H1 (cell line): ENCODE measurements at regions not wholly inside any gene's neighbourhood (a gene's known extent, or its start where the extent isn't known, plus 50 kb on each side); places are given as distances from the start of the nearest gene placed in this dataset.

Source experiments
- CTCF ChIA-PET: fragments of 300-600 bp; sonication (Branson Sonifier 250); formaldehyde crosslinking; loops from one replicate; lab custom pipeline; 2021; ENCODE audit not compliant: partially characterized antibody; lab: Charles Lee
- POLR2A ChIA-PET: fragments of 300-600 bp; sonication (Branson Sonifier 250); formaldehyde crosslinking; loops from one replicate; lab custom pipeline; 2021; ENCODE audit warnings: inconsistent platforms; ENCODE audit not compliant: partially characterized antibody; lab: Charles Lee
- DNase-seq, 2 experiments: peaks; one replicate each; pipeline versions ENCODE4 v3.0.0 to v3.0.0-alpha.2; 2010 to 2022; ENCODE audit warnings: low spot score in 2 of 2, low read depth in 1 of 2, mixed read lengths in 1 of 2
- FAIRE-seq: peaks from 2 replicates; lab custom pipeline; 2011; peaks lifted over from hg19 to GRCh38; lab: Jason Lieb, UNC
- H2AFZ ChIP-seq: 2 replicates; pipeline ENCODE4 v1.8.1; 2012; ENCODE audit warnings: low read length, inconsistent platforms
- H2AK5ac ChIP-seq: 2 replicates; pipeline ENCODE4 v1.6.1; 2013; ENCODE audit warnings: low read depth, low read length
- H2BK120ac ChIP-seq: replicated peaks from 2 replicates; pipeline ENCODE3; 2013; ENCODE audit warnings: low read depth, low read length, inconsistent platforms
- H2BK12ac ChIP-seq: 2 replicates; pipeline ENCODE4 v1.6.1; 2013; ENCODE audit warnings: low read depth, low read length
- H2BK15ac ChIP-seq: 2 replicates; pipeline ENCODE4 v1.6.1; 2013; ENCODE audit warnings: low read length
- H2BK20ac ChIP-seq: 2 replicates; pipeline ENCODE4 v1.6.1; 2013; ENCODE audit warnings: low read length
- H2BK5ac ChIP-seq: 2 replicates; pipeline ENCODE4 v1.6.1; 2013; ENCODE audit warnings: low read depth, low read length
- H3K14ac ChIP-seq: 2 replicates; pipeline ENCODE4 v1.6.1; 2013; ENCODE audit warnings: inconsistent platforms; ENCODE audit not compliant: insufficient read length
- H3K18ac ChIP-seq: 2 replicates; pipeline ENCODE4 v1.6.1; 2013; ENCODE audit warnings: low read length; ENCODE audit errors: extremely low read depth
- H3K23ac ChIP-seq: 2 replicates; pipeline ENCODE4 v1.6.1; 2013; ENCODE audit warnings: inconsistent platforms; ENCODE audit not compliant: insufficient read length
- H3K23me2 ChIP-seq: 2 replicates; pipeline ENCODE4 v1.6.1; 2013; ENCODE audit warnings: low read depth, low read length
- H3K27ac ChIP-seq: 2 replicates; pipeline ENCODE4 v1.6.1; 2011; ENCODE audit warnings: low read depth, low read length, inconsistent platforms
- H3K27me3 ChIP-seq, 4 experiments: replicated peaks in 1 of 4; 1 replicate in 1 of 4; 2 replicates in 3 of 4; pipeline versions ENCODE4 v1.6.1 to v1.8.1; 2011 to 2013; ENCODE audit warnings: low read length in 3 of 4, mild to moderate bottlenecking in 3 of 4, inconsistent platforms in 2 of 4, mixed read lengths in 2 of 4, moderate library complexity in 1 of 4; ENCODE audit not compliant: control insufficient read depth in 3 of 4, insufficient read depth in 3 of 4; ENCODE audit errors: extremely low read depth in 1 of 4
- H3K36me3 ChIP-seq, 4 experiments: 2 replicates each; pipeline versions ENCODE4 v1.6.1 to v1.8.1; 2011 to 2013; ENCODE audit warnings: mild to moderate bottlenecking in 4 of 4, low read length in 3 of 4, moderate library complexity in 2 of 4, control low read depth in 1 of 4, inconsistent platforms in 1 of 4; ENCODE audit not compliant: insufficient read depth in 4 of 4, control insufficient read depth in 2 of 4
- H3K4ac ChIP-seq: replicated peaks from 2 replicates; pipeline ENCODE3; 2013; ENCODE audit warnings: low read length, low read depth, mixed read lengths, inconsistent platforms; ENCODE audit not compliant: insufficient read length
- H3K4me1 ChIP-seq, 4 experiments: replicated peaks in 1 of 4; 1 replicate in 1 of 4; 2 replicates in 3 of 4; pipeline versions ENCODE4 v1.6.1 to v1.8.1; 2011 to 2013; ENCODE audit warnings: low read length in 3 of 4, inconsistent platforms in 2 of 4, mixed read lengths in 1 of 4; ENCODE audit not compliant: insufficient read depth in 4 of 4, control insufficient read depth in 3 of 4
- H3K4me2 ChIP-seq, 2 experiments: 2 replicates each; pipeline versions ENCODE4 v1.6.1 to v1.8.1; 2011 to 2013; ENCODE audit warnings: low read depth in 2 of 2, low read length in 2 of 2, control low read depth in 1 of 2, inconsistent platforms in 1 of 2, mild to moderate bottlenecking in 1 of 2; ENCODE audit not compliant: insufficient read depth in 1 of 2
- H3K4me3 ChIP-seq, 4 experiments: fragments of 200-600, 300-600 bp in 1 of 4; sonication (generic), shearing (Covaris generic), sonication (Bioruptor Twin) in 1 of 4; 2 replicates each; pipeline versions ENCODE4 v1.5.1 to v1.8.1; 2011 to 2016; ENCODE audit warnings: low read length in 4 of 4, low read depth in 3 of 4, control low read depth in 2 of 4, inconsistent platforms in 2 of 4, mild to moderate bottlenecking in 2 of 4, mixed read lengths in 1 of 4, moderate library complexity in 1 of 4; ENCODE audit not compliant: insufficient read depth in 2 of 4; ENCODE audit errors: extremely low read depth in 1 of 4
- H3K56ac ChIP-seq: replicated peaks from 2 replicates; pipeline ENCODE3; 2013; ENCODE audit warnings: low read depth, mild to moderate bottlenecking, mixed read lengths, low read length, inconsistent platforms; ENCODE audit not compliant: insufficient read length
- H3K79me1 ChIP-seq: 2 replicates; pipeline ENCODE4 v1.6.1; 2013; ENCODE audit warnings: low read depth, low read length, control low read depth
- H3K79me2 ChIP-seq, 2 experiments: 2 replicates each; pipeline versions ENCODE4 v1.6.1 to v1.8.1; 2012 to 2013; ENCODE audit warnings: low read length in 2 of 2, mild to moderate bottlenecking in 2 of 2, inconsistent platforms in 1 of 2; ENCODE audit not compliant: insufficient read depth in 2 of 2, control insufficient read depth in 1 of 2
- H3K9ac ChIP-seq, 4 experiments: replicated peaks in 1 of 4; 1 replicate in 1 of 4; 2 replicates in 3 of 4; pipeline versions ENCODE4 v1.6.1 to v1.8.1; 2011 to 2013; ENCODE audit warnings: low read depth in 3 of 4, low read length in 3 of 4, control low read depth in 2 of 4, mild to moderate bottlenecking in 2 of 4, moderate library complexity in 2 of 4, inconsistent platforms in 1 of 4; ENCODE audit errors: extremely low read depth in 1 of 4
- H3K9me3 ChIP-seq, 2 experiments: 2 replicates each; pipeline versions ENCODE4 v1.6.1 to v1.8.1; 2012 to 2013; ENCODE audit warnings: mild to moderate bottlenecking in 2 of 2, moderate library complexity in 2 of 2, control low read depth in 1 of 2, inconsistent platforms in 1 of 2, low read depth in 1 of 2, low read length in 1 of 2, mixed read lengths in 1 of 2; ENCODE audit not compliant: insufficient read depth in 2 of 2
- H4K20me1 ChIP-seq, 2 experiments: replicated peaks in 1 of 2; 2 replicates each; pipeline versions ENCODE3 to v1.8.1; 2011 to 2013; ENCODE audit warnings: inconsistent platforms in 2 of 2, low read length in 2 of 2, mild to moderate bottlenecking in 1 of 2; ENCODE audit not compliant: insufficient read depth in 2 of 2, control insufficient read depth in 1 of 2
- H4K5ac ChIP-seq: 2 replicates; pipeline ENCODE4 v1.6.1; 2013; ENCODE audit warnings: low read length, low read depth, mixed read lengths, inconsistent platforms; ENCODE audit not compliant: insufficient read length
- H4K8ac ChIP-seq: 2 replicates; pipeline ENCODE4 v1.8.0; 2013; ENCODE audit warnings: mild to moderate bottlenecking, moderate library complexity, low read length, inconsistent platforms; ENCODE audit not compliant: insufficient read depth; ENCODE audit errors: extremely low read depth
- H4K91ac ChIP-seq: replicated peaks from 2 replicates; pipeline ENCODE3; 2013; ENCODE audit warnings: low read length, mixed read lengths, inconsistent platforms; ENCODE audit not compliant: insufficient read length
- ZNF274 ChIP-seq: IDR thresholded peaks from 2 replicates; pipeline ENCODE4 v1.7.0; 2012; ENCODE audit warnings: low read length, borderline replicate concordance; ENCODE audit errors: extremely low read depth
- WGBS, 2 experiments: shearing (Covaris generic) in 1 of 2; methylation state at CpG; one replicate each; pipeline versions ENCODE4 v1.1.6 to v1.1.7; 2013 to 2015; ENCODE audit warnings: low lambda C conversion rate in 2 of 2, mixed read lengths in 2 of 2, inconsistent platforms in 1 of 2, low coverage in 1 of 2, missing lambda C conversion rate in 1 of 2; ENCODE audit not compliant: insufficient replicate concordance in 2 of 2, insufficient coverage in 1 of 2, insufficient read length in 1 of 2; ENCODE audit errors: extremely low coverage in 1 of 2, missing lambda C conversion rate in 1 of 2; 5-methylcytosine and 5-hydroxymethylcytosine counted together

DNA sequence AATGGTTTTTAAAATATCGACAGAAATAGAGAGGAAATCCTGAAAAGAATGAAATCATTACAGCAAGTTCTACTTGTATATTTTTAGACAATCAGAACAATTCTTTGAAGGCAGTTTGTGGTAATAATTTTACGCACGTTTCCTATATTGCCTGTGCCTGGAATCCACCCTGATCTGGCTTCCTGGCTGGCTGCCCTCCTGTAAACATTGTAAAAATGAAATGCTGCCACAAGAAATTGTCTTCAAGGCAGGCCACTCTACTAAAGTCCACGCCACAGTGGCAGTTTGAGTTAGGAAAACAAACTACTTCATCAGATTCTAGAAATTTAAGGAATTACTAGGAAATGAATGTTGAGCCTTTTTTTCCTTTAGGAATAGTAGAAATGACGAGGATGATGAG lies 454.5 kb upstream of the NR5A2 start:
- Histone ChIP-seq H3K23me2 (no peaks in the 10 kb centered on the region; the same call in 1 of the 2 replicates), H3K14ac (no peak overlapping the region), H3K9ac (no peak overlapping the region), H3K27ac (no peak overlapping the region), H3K4me2 (no peak overlapping the region), H3K9me3 (no peaks in the 10 kb centered on the region), H4K91ac (no peak overlapping the region), H4K20me1 (no peaks in the 10 kb centered on the region), H3K18ac (no peak overlapping the region), H3K23ac (no peak overlapping the region), H3K4ac (no peak overlapping the region), H2BK12ac (no peak overlapping the region), H3K79me1 (no peaks in the 10 kb centered on the region), H4K8ac (no peak overlapping the region), H3K36me3 (no peaks in the 10 kb centered on the region), H3K4me3 (no peak overlapping the region), H3K27me3 (no peaks in the 10 kb centered on the region), H2BK15ac (no peak overlapping the region), H3K56ac (no peak overlapping the region), H2BK20ac (no peak overlapping the region), H2BK5ac (no peak overlapping the region), H4K5ac (no peak overlapping the region), H2AK5ac (no peak overlapping the region), H2AFZ (no peak overlapping the region), H2BK120ac (no peak overlapping the region), H3K79me2 (no peaks in the 10 kb centered on the region), H3K4me1 (no peaks in the 10 kb centered on the region)
- POLR2A ChIA-PET: no interaction called here
- DNase-seq (no peak), FAIRE-seq (no peak)
- TF ChIP-seq ZNF274: no peak
- WGBS, 2 experiments: 90% methylated on average over 5 of the region's 5 CpGs; no CpG with 5 or more reads in 1 of the 2 experiments
- CTCF ChIA-PET: no interaction called here
